GM19239 (cell line): ENCODE measurements at regions not wholly inside any gene's neighbourhood (a gene's known extent, or its start where the extent isn't known, plus 50 kb on each side); places are given as distances from the start of the nearest gene placed in this dataset.
"Not testable (repeated sequence)": the region's sequence is repeated elsewhere in the genome, so short reads cannot be mapped to it uniquely, and the experiment has no call there.

ENCODE experiments used
- DNase-seq: peaks from one replicate; pipeline ENCODE4 v3.0.0; 2011; ENCODE audit warnings: low spot score; ENCODE audit not compliant: insufficient read length
- FAIRE-seq: peaks from 2 replicates; lab custom pipeline; 2011; peaks lifted over from hg19 to GRCh38; lab: Jason Lieb, UNC

DNA sequence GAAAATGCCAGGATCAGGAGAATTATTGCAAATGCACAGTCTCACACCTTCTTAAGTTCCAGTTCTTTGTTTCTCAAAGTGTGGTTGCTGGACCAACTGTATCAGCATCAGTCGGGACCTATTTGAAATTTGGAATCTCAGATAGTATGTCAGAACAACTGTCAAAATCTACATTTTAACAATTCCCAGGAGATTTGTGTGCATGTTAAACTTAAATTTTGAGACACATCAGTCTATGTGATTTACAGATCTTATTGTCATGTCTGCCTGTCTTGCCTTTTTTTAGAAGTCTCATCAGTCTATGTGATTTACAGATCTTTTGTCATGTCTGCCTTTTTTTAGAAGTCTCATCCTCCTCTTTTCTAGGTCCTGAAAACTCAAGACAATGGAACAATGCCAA, 243.6 kb upstream of the MEIS1 start:
- DNase-seq (no peak), FAIRE-seq (no peak)

DNA sequence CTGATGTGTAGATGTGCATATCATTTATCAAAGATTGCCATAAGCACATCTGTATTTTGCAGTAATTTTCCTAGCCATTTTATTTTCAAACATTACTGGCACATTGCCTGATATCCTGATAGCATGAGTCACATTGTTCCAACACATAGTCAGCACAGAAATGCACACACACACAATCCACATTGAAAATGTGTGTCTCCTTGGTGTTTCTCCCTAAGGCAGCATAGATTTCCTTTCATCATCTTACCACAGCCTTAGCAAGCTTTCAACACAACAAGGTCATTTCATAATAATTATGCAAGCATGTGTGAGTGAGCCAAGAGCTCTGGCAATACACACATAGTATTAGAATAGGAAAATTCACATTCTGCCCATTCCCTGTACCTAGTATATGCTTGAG, 245.4 kb upstream of the MEIS1 start:
- DNase-seq, result no peak
- no peak for FAIRE-seq

DNA sequence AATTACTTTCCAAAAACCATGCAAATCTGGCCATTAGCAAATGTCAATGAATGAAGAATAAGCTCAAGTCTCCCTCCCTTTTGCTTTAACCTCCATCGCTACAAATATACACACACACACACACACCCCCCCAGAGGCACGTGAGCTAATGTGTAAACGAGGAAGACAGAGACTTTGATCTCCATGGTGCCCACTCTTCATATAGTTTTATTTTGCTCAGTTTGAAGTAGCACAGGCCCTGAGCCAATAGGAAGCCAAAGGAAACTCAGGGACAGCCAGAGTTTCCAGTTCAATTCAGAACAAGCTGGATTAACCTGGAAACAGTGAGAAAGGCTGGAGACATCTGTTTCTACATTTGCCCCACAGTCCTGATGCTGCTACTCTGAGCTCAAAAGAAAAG, 248.4 kb upstream of the MEIS1 start:
- FAIRE-seq (no peak), DNase-seq (no peak)

DNA sequence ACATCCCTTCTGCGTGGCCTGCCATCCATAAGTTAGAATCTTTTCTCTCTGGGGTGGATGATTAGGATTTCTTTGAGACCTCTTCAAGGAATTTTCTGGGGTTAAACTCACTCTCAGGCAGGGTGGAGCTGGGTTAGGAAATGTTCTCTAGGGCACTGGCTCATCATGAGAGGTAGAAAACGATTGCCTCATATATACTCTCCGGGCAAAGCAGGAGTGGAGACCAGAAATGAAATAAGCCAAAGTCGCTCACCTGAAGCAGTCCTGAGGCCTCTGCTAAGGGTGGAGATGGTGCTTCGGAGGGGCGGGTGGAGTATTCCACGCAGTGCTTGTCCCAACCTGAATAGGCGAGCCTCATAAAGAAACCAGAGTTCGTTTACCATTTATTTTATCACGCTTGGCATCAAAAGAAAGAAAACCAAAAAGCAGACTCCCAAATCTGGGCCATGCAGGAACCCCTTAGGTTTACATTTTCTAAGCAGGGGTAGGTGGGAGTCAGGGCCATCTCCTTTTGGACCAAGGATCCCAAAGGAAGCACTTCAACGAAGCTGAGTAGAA, 249.3 kb upstream of the MEIS1 start:
- FAIRE-seq (no peak), DNase-seq (no peak)

DNA sequence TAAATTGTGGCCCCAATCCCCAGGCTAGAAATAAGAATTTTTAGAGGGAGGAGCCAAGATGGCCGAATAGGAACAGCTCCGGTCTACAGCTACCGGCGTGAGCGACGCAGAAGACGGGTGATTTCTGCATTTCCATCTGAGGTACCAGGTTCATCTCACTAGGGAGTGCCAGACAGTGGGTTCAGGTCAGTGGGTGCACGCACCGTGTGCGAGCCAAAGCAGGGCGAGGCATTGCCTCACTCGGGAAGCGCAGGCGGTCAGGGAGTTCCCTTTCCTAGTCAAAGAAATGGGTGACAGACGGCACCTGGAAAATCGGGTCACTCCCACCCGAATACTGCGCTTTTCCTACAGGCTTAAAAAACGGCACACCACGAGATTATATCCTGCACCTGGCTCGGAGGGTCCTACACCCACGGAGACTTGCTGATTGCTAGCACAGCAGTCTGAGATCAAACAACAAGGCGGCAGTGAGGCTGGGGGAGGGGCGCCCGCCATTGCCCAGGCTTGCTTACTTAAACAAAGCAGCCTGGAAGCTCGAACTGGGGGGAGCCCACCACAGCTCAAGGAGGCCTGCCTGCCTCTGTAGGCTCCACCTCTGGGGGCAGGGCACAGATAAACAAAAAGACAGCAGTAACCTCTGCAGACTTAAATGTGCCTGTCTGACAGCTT, 257.7 kb upstream of the MEIS1 start:
- not testable (repeated sequence) for FAIRE-seq, DNase-seq

DNA sequence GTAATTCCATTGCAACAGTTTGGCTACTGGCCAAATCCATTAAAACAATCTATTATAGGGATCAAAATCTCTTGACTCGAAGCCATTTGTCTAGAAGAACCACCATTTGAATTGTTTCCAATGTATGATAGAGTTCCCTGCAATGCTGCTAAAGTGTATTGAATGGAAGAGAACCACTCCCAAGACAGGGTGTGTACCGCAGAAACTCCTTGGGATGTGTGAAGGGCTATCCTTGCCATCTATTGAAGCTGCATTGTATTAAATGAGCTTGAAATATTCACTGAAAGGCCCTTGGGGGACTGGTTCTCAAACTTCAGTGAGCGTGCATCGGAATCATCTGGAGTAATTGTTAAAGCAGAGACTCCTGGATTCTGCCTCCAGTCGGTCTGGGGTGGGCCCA, 260.4 kb upstream of the MEIS1 start:
- no peak for FAIRE-seq
- no peak for DNase-seq

DNA sequence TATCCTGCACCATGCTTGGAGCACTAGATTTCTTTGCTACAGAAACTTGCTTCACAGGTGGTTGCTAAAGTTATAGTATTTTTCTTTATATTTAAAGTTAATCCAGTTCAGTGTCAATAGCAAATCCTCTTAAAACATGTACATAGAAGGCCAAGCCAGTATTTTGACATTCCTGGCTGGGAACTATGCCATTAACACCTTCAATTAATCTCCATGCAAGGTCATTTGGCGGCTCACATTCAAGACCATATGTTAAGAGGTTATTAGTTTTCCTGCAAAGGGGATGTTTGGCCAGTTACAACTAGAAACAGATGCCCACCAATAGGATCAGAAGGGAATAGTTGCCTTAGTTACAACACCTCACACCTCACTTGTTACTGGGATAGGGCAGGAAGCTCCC, 261.3 kb upstream of the MEIS1 start:
- DNase-seq (no peak), FAIRE-seq (no peak)

DNA sequence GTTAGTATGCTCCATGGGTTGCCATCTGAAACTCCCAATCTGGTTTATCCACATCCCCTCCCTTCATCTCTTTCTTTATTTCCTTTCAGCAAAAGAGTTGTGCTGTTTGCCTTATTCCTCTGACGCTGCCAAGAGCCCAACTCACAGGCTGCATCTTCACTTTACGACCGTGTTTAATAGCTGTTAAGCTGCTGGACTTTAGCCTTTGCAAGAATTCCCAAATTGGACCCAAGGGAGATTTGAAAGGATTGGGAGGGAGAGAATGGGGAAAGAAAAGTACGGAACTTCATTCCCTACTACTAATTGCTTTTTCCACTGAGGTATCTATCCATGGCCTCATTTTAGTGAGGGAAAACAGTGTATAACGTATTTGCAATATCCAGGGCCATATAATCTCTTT, 263.4 kb upstream of the MEIS1 start:
- no peak for FAIRE-seq

DNA sequence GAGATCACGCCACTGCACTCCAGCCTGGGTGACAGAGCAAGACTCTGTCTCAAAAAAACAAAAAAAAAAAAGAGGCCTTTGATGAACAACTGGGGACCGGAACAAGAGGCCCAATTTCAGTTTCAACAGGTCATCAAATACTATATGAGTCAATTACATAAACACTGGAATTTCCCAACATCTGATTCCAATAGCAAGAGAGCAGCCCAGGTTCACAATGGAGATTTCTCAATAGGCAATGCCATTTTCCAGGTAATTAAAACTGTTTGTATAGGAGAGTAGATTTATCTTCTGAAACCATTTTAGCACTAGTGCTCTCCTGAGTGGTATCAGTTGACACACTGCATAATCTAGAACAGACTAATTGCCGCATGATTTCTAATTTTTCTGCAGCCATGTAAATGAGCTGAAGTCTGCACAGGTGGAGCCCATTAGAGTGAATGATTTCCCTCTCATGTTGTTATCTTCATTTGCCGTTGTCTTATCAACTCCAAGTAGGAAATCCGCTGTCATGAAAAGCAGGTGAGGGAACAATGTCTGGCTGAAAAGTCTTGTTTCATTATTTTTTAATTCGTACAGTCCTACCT, 264.1 kb upstream of the MEIS1 start:
- FAIRE-seq, result no peak
- DNase-seq, result no peak

More for the DNA sequence above, 263.4 kb upstream of the MEIS1 start:
- DNase-seq, result no peak

DNA sequence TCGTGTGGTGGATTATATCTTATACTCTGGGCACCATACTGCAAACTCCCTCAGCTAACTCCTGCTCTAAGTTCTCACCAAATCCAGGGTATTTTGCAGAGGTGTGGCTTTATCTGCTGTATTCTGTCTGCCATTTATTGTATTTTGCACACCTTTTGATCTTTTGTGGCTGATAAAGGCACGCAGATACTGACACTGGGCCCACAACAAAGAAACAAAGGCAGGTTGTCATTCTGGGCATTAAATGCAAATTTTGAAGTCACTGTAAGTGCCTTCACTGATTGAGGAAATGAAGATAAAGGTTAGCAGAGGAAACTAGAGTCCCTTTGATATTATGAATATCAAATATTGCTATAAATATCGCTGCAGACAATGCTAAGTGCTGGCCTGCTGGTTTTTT, 265.8 kb upstream of the MEIS1 start:
- DNase-seq (no peak), FAIRE-seq (no peak)

DNA sequence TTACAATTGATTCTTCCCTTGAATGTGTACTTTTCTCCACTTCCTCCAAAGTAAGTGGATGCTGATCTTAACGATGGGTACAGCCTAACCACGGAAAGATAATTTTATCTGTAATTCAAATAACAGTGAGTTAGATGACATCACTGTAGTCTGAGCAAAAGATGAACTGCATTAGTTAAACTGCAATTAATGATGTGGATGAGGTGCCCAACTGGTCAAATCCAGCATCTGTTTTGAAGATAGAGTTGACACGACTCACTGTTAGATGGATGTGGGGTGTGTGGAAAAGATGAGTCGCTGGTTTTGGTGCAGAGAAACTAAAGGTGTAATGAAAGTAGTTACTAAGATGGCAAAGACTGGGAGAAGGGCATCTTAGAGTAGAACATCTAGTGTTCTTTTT, 270.5 kb upstream of the MEIS1 start:
- FAIRE-seq, result no peak
- DNase-seq, result no peak

DNA sequence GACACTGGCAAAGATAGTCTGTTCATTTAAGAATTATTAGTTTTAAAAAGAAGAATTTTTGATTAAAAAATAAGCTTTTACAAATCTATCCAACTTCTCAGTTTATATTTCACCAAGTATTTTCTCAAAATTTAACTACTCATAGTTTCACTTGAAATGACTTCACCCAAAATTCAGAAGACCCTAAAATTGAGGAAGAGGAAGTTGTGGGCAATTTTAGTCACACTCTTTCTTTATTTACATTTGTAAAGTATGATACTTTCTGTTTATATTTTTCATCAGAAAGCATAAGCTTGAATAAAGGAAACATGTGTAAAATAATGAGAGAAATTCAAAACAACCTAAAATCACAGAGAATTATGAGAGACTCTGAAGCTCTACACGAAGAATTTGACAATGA, 278.8 kb upstream of the MEIS1 start:
- DNase-seq (no peak), FAIRE-seq (no peak)

DNA sequence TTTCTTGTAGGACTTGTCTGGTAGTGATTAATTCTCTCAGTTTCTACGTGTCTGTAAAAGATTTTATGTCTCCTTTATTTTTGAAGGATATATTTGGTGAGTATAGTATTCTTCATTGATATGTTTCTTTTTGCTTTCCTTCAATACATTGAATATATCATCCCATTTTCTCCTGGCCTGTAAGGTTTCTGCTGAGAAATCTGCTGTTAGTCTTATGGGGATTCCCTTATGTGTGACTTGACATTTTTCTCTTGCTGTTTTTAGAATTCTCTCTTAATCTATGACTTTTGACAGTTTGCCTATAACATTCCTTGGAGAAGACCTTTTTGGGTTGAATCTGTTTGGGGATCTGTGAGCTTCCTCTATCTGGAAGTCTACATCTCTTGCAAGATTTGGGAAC, 281.0 kb upstream of the MEIS1 start:
- FAIRE-seq (no peak), DNase-seq (no peak)

DNA sequence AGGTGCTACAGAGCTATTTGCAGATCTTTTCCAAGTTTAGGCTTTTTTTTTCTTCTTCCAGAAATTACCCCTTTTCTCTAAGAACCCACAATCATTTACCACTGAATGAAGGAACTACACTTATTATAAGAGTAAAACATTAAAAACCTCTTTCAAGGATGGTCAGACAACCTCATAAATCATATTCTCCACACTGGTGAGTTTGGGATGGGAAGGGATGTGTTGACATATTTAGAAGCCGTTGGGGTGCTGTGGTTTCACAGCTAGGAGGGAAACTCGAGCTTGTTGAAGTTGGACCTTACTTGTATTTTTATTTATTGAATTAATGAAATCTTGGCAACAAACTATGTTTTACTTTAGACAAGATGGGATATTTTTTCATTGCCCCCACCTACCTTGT, 289.4 kb upstream of the MEIS1 start:
- DNase-seq (no peak), FAIRE-seq (no peak)

DNA sequence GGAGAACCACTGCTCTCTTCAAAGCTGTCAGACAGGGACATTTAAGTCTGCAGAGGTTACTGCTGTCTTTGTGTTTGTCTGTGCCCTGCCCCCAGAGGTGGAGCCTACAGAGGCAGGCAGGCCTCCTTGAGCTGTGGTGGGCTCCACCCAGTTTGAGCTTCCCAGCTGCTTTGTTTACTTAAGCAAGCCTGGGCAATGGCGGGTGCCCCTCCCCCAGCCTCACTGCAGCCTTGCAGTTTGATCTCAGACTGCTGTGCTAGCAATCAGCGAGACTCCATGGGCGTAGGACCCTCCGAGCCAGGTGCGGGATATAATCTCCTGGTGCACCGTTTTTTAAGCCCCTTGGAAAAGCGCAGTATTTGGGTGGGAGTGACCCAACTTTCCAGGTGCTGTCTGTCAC, 290.6 kb upstream of the MEIS1 start:
- not testable (repeated sequence) for FAIRE-seq, DNase-seq

DNA sequence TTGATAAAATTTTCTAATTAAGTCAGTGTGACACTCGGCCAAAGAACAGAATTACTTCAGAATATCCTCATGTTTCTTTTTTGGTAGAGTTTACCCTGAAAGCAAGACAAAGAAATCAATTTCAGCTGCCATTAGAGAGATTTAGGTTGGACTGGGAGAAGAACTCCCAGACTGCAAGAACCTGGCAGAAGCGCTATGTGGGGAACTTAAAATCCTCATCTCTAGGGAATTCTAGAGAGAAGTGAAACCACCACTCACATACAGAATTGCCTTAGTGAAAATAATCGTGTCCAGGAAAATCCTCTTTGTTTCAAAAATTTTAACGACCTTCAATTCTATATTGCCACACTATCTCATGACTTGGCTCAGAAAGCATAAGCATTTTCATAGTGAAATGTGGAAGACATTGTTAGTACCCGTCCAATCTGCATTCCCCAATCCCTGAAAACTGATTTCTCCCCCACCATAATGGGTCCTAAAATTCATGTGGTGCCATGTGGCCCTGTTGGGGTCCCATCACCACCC, 297.3 kb upstream of the MEIS1 start:
- FAIRE-seq (no peak), DNase-seq (no peak)

DNA sequence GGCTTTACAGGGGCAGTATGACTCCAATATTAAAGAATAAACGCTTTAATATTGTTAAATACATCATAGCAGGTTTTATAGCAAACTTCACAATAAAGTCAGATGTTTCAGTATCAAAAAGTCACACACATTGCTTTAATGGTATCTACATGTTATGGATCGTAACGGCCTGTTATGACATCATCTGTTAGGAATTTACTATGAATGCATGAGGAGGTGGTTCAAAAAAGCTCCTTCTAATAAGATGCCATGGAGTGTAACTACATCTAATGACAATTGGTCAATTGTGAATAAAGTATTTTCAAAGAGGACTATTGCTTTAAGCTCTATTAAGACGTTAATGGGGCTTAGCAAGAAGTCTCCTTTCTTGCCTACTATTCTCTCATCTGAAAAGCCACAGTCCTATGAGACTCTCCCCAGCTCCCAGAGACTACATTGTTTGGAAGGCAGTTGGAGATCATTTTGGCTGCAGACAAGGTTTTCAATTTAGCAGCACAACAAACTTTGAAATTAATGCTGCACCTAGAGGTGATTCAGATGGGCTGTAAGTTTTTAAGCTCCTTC, 300.7 kb upstream of the MEIS1 start:
- DNase-seq (no peak), FAIRE-seq (no peak)

DNA sequence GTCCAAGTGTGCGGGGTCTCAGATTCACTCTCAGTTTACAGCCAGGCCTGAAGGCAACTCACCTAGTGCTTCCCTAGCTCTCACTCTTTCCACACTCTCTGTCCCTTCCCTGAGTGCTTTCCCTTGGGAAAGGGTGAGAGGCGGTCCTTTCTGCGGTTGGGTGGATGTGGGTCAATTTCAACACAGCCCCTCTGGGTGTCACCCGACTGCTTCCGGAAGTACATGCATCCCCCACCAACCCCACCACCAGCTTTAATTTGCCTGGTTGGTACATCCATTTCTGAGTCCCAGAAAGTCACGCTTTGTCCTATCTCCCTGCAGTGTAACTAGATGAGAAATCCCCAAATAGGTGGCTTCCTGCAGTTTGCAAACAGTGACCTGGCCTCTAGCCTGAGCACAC, 307.3 kb upstream of the MEIS1 start:
- DNase-seq (no peak), FAIRE-seq (no peak)

DNA sequence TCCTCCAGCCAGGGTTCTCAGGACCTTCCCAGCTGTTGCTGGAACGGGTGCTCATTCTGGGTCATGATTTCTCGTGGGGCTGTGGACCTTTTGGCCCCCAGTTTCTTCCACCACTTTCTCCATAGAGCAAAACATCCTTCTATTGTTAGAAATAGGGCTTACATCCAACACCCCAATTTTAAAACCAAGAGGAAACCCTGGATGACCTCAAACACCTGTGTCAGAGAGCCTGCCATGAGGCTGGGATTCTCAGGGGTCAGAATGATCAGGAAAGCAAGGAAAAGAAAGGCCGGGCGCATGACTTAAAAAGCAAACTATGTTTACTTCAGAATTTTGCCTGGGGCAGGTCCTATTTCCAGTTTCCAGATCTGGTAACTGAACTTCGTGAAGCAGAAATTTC, 307.9 kb upstream of the MEIS1 start:
- DNase-seq, result no peak
- FAIRE-seq, result no peak

DNA sequence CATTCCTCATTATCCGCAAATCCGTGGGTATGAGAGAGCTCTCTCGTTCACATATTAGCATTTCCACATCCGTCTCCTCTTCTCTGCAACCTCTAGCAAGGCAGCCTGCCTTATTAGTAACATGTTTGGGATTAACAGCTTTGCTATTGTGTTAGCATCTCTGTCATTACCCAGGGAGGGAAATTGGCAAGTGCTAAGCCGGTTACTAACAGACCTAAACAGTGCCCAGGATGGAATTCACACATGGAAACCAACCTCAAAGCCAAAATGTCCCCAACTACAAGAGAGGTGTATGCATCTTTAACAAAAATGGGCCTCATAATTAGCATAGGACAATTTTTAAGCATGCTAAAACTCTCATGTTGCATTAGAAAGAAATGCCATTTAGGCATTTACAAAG, 309.0 kb upstream of the MEIS1 start:
- DNase-seq, result no peak
- FAIRE-seq, result no peak

DNA sequence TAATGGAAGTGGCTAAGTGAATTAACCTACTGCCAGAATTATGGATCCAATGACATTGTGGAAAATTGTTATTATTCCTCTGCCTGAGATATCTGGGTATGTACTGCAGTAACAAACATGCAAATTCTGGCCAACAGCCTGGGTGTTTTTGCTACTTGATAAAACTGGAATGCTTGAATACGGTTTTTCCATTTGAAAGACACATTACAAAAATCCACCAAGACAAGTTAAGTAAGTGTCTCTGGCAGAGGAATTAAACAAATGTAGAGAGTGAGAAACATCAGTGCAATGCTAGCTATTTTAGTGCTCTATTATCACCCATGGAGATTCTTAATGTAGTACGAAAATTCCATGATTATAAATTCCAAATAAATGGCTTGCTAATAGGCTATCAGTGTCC, 312.4 kb upstream of the MEIS1 start:
- FAIRE-seq (no peak), DNase-seq (no peak)

DNA sequence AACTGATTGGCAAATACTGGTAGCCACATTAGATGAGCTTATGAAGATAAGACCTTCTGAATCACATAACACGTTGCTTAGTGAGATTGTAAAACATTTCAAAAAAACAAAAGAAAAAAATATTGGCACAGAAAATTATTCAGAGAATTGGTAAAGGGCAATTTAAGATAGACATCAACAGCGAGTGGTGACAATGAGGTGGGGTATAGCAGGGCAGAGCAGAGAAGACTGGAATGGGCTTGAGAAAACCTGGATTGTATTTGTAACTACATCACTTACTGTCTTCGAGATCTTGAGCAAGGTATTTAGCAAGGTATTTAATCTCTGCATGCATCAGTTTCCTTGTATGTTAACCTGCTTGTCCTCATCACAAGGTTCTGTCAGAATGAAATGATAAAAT, 313.0 kb upstream of the MEIS1 start:
- DNase-seq, result no peak
- no peak for FAIRE-seq
